OCI-LY7 (cell line): ENCODE measurements at regions not wholly inside any gene's neighbourhood (a gene's known extent, or its start where the extent isn't known, plus 50 kb on each side); places are given as distances from the start of the nearest gene placed in this dataset.

ENCODE experiments used
- CTCF ChIP-seq: fragments of 200-600 bp; sonication (generic); conservative IDR thresholded peaks from 2 replicates; pipeline ENCODE4 v1.5.1; 2014; ENCODE audit warnings: mild to moderate bottlenecking, antibody characterized with exemption, low read length, moderate library complexity, mixed read lengths
- EZH2phosphoT487 ChIP-seq: fragments of 200-600 bp; sonication (generic); IDR thresholded peaks from 2 replicates; pipeline ENCODE4 v1.6.1; 2018; ENCODE audit warnings: low read depth, borderline replicate concordance, mild to moderate bottlenecking, mixed run types, antibody characterized with exemption, low read length, moderate library complexity, mixed read lengths

GRCh38 chr18:56407646-56408180 lies 230.7 kb downstream of the TXNL1 start:
- TF ChIP-seq CTCF (no peak), EZH2phosphoT487 (no peak)
